LNCAP (cell line): ENCODE measurements at regions not wholly inside any gene's neighbourhood (a gene's known extent, or its start where the extent isn't known, plus 50 kb on each side); places are given as distances from the start of the nearest gene placed in this dataset.

Experiments used
- CTCF ChIP-seq: fragments of 450-650 bp; IDR thresholded peaks from 2 replicates; pipeline ENCODE4 v1.5.1; 2017; ENCODE audit warnings: mild to moderate bottlenecking

GRCh38 chr1:221419513-221420095 is 322.3 kb downstream of the DUSP10 start:
- TF ChIP-seq CTCF = no peak

- no peak for TF ChIP-seq CTCF
Observed at GRCh38 chr1:221429264-221429663, 312.6 kb downstream of the DUSP10 start.

DNA sequence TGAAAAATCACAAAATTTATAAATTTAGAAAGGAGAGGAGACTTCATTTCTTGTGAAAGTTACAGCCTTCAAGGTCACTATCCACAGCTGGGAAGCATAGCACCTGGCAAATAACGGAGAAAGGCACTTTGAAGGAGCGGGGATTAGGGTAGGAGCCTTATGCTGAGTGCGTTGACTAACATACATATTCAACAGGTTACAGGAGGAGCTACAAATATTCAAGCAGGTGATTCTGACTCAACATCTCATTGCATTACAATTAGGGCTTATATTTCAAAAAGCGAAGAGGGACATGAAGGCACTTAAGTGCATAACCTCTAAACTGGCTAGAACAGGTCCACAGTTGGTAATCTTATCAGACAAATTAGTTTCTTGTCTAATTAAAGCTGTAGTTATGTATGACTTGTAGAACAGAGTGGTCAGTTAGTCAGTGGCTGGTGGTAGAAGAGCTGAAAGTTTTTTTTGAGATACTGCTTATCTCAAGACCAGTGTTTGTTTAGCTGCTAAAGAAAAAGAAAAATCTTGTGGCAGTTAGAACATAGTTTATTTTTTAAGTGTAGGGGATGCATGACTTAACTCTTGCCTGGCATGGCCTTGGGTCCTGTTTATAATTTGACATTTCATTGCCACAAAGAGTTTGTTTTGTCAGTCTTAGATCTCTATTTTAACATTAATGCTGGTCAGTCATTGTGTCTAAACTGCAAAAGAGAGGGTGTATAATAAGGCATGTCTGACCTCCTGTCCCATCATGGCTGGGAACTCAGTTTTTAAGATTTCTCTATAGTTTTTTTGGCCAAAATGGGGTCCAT is 311.5 kb downstream of the DUSP10 start:
- TF ChIP-seq CTCF = no peak

GRCh38 chr1:221431068-221431651 is 310.7 kb downstream of the DUSP10 start:
- peak; percentile 50; the same call in 1 of the 2 replicates for TF ChIP-seq CTCF

- no peak for TF ChIP-seq CTCF
Observed at GRCh38 chr1:221431961-221432360, 309.9 kb downstream of the DUSP10 start.

GRCh38 chr1:221435504-221435904 is 306.4 kb downstream of the DUSP10 start:
- peak; percentile 99 for TF ChIP-seq CTCF

GRCh38 chr1:221437171-221437570 is 304.7 kb downstream of the DUSP10 start:
- no peak for TF ChIP-seq CTCF
